Body of pancreas (tissue), 4 donors: ENCODE measurements at regions not wholly inside any gene's neighbourhood (a gene's known extent, or its start where the extent isn't known, plus 50 kb on each side); places are given as distances from the start of the nearest gene placed in this dataset.

ENCODE experiments used
- CTCF ChIP-seq, 7 experiments: fragments of 450-650 bp in 4 of 7; fragments of 200-600 bp in 3 of 7; sonication (generic) in 3 of 7; IDR thresholded peaks; one replicate each; pipeline ENCODE4 v1.5.1; 2016 to 2019; ENCODE audit warnings: antibody characterized with exemption in 7 of 7
- POLR2A ChIP-seq, 3 donors: fragments of 450-650 bp; IDR thresholded peaks; one replicate each; pipeline ENCODE4 v1.6.1; 2016; ENCODE audit warnings: antibody characterized with exemption in 3 of 3, mild to moderate bottlenecking in 2 of 3

GRCh38 chr10:8460626-8461025 lies 406.1 kb downstream of the GATA3 start:
- TF ChIP-seq CTCF (IDR thresholded peaks at IDR 0.05) = no peak
- TF ChIP-seq POLR2A (IDR thresholded peaks at IDR 0.05) = no peak
